Suprapubic skin (tissue), 4 donors: ENCODE measurements at regions not wholly inside any gene's neighbourhood (a gene's known extent, or its start where the extent isn't known, plus 50 kb on each side); places are given as distances from the start of the nearest gene placed in this dataset.

Experiments used
- CTCF ChIP-seq, 2 donors: fragments of 200-600 bp in 1 of 2; fragments of 450-650 bp in 1 of 2; sonication (generic) in 1 of 2; IDR thresholded peaks; one replicate each; pipeline ENCODE4 v1.5.1; 2016 to 2019; ENCODE audit warnings: antibody characterized with exemption in 2 of 2, mild to moderate bottlenecking in 1 of 2, moderate library complexity in 1 of 2
- POLR2A ChIP-seq, 2 donors: fragments of 450-650 bp; IDR thresholded peaks; one replicate each; pipeline ENCODE4 v1.6.1; 2017; ENCODE audit warnings: antibody characterized with exemption in 2 of 2, mild to moderate bottlenecking in 2 of 2, moderate library complexity in 2 of 2
- POLR2AphosphoS5 ChIP-seq, 3 donors: sonication (generic); formaldehyde crosslinking; IDR thresholded peaks; one replicate each; pipeline ENCODE4 v1.6.1; 2017; ENCODE audit warnings: antibody characterized with exemption in 3 of 3

GRCh38 chrX:5458300-5458842 lies 770.3 kb downstream of the NLGN4X start:
- TF ChIP-seq CTCF (IDR thresholded peaks at IDR 0.05) (no peak), POLR2A (IDR thresholded peaks at IDR 0.05) (no peak), POLR2AphosphoS5 (IDR thresholded peaks at IDR 0.05) (no peak)
